NCI-H2196 treated with DMSO at 0.1 percent for 48 hours (cell line): ENCODE measurements at regions not wholly inside any gene's neighbourhood (a gene's known extent, or its start where the extent isn't known, plus 50 kb on each side); places are given as distances from the start of the nearest gene placed in this dataset.
"Not testable (repeated sequence)": the region's sequence is repeated elsewhere in the genome, so short reads cannot be mapped to it uniquely, and the experiment has no call there.

Experiments used
- DNase-seq: peaks from one replicate; lab custom pipeline; 2025; ENCODE audit not compliant: unreplicated experiment; lab: John Stamatoyannopoulos, UW

- not testable (repeated sequence) for DNase-seq
These were observed 93.0 kb downstream of the CRLF3 start for GRCh38 chr17:30731210-30732132.

- DNase-seq, result not testable (repeated sequence)
These were observed 93.7 kb downstream of the CRLF3 start for GRCh38 chr17:30730837-30731209.

GRCh38 chr17:30730171-30730836 lies 94.2 kb downstream of the CRLF3 start:
- not testable (repeated sequence) for DNase-seq

GRCh38 chr17:30729471-30730170 lies 94.9 kb downstream of the CRLF3 start:
- not testable (repeated sequence) for DNase-seq

- not testable (repeated sequence) for DNase-seq
These were observed 97.0 kb downstream of the CRLF3 start for GRCh38 chr17:30727517-30727916.

- DNase-seq, result not testable (repeated sequence)
These were observed 97.8 kb downstream of the CRLF3 start for GRCh38 chr17:30726734-30727133.

GRCh38 chr17:30726310-30726709 lies 98.2 kb downstream of the CRLF3 start:
- not testable (repeated sequence) for DNase-seq

GRCh38 chr17:30724034-30724650 lies 100.3 kb downstream of the CRLF3 start:
- not testable (repeated sequence) for DNase-seq

GRCh38 chr17:30722114-30722780 lies 102.2 kb downstream of the CRLF3 start:
- DNase-seq, result not testable (repeated sequence)

- DNase-seq, result not testable (repeated sequence)
These were observed 103.5 kb downstream of the CRLF3 start for GRCh38 chr17:30720971-30721370.

- DNase-seq, result no peak
These were observed 104.5 kb downstream of the CRLF3 start for GRCh38 chr17:30720013-30720471.

- not testable (repeated sequence) for DNase-seq
These were observed 105.1 kb downstream of the CRLF3 start for GRCh38 chr17:30719131-30719973.

GRCh38 chr17:30718691-30719090 lies 105.8 kb downstream of the CRLF3 start:
- not testable (repeated sequence) for DNase-seq

GRCh38 chr17:30718099-30718447 lies 106.4 kb downstream of the CRLF3 start:
- not testable (repeated sequence) for DNase-seq

GRCh38 chr17:30717291-30718098 lies 107.0 kb downstream of the CRLF3 start:
- no peak for DNase-seq

- no peak for DNase-seq
These were observed 107.8 kb downstream of the CRLF3 start for GRCh38 chr17:30716461-30717290.

- not testable (repeated sequence) for DNase-seq
These were observed 109.5 kb downstream of the CRLF3 start for GRCh38 chr17:30714825-30715622.
